ENCODE measurements at regions not wholly inside any gene's neighbourhood (a gene's known extent, or its start where the extent isn't known, plus 50 kb on each side); places are given as distances from the start of the nearest gene placed in this dataset.

DNA sequence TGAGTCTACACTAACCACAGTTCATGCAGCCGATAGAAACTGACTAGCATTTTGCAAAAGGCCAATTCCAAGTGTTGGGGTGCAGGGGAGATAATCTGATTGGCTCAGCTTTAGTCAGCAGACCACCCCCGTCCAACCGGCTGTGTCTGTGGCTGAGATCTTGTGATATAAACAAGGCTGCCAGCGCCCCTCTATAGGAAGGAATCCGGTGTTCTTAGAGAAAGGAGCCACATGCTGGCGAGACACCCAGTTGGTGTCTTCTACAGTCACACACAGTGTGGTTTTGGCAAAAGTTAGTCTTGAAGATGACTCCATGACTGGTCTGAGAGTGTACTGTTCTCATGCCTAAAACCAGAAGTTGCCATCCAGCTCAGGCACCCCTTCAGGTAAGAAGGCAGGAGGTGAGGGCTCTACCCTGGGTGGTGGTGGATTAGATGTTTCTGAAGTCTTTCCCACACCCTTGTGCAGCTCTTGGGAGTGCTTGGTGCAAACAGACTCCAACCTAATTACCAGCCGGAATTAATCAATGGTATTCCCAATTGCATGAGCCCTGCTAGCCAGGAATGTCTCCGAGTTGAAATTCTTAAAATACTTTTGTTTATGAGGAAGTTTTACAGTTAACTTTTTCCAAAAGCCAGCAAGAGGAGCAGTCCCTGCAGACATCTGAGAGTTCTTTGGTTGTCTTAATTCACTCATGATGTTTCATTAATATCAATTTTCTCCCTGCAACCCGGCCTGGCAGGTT lies 172.3 kb upstream of the IRX6 start:
- TF ChIP-seq, protein P1, sequence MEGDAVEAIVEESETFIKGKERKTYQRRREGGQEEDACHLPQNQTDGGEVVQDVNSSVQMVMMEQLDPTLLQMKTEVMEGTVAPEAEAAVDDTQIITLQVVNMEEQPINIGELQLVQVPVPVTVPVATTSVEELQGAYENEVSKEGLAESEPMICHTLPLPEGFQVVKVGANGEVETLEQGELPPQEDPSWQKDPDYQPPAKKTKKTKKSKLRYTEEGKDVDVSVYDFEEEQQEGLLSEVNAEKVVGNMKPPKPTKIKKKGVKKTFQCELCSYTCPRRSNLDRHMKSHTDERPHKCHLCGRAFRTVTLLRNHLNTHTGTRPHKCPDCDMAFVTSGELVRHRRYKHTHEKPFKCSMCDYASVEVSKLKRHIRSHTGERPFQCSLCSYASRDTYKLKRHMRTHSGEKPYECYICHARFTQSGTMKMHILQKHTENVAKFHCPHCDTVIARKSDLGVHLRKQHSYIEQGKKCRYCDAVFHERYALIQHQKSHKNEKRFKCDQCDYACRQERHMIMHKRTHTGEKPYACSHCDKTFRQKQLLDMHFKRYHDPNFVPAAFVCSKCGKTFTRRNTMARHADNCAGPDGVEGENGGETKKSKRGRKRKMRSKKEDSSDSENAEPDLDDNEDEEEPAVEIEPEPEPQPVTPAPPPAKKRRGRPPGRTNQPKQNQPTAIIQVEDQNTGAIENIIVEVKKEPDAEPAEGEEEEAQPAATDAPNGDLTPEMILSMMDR (conservative IDR thresholded peaks at IDR 0.05), result no peak
- no peak for TF ChIP-seq EZH2 (IDR thresholded peaks at IDR 0.05; ENCODE audit: low read depth)
